ENCODE measurements at regions not wholly inside any gene's neighbourhood (a gene's known extent, or its start where the extent isn't known, plus 50 kb on each side); places are given as distances from the start of the nearest gene placed in this dataset.
A peak's percentile ranks its signal among the peaks of the same experiment; 100 is the strongest.

GRCh38 chr10:44008917-44009709 lies 360.4 kb upstream of the ZNF32 start:
- H3K27me3 ChIP-seq (ENCODE audit: control insufficient read depth in 2 of 2, insufficient read depth in 2 of 2, low read length in 2 of 2): no peaks in the 10 kb centered on the region
- H3K27ac ChIP-seq (ENCODE audit: low read depth in 1 of 2, low read length in 2 of 2): no peak overlapping the region
- H3K9ac ChIP-seq (ENCODE audit: insufficient read depth, low read length, poor library complexity, severe bottlenecking): no peak overlapping the region
- Mint-ChIP-seq H3K27ac (peak overlapping the region in 1 of 7 donors; percentile 24), H3K9me3 (peaks cover 0 to 2% (median 0%) of the 10 kb centered on the region in 7 donors), H3K27me3 (ENCODE audit: low read depth in 3 of 3) (peaks cover 0 to 8% (median 3%) of the 10 kb centered on the region in 3 donors), H3K4me3 (no peak overlapping the region), H3K4me1 (peaks cover 23% of the 10 kb centered on the region), H3K36me3 (no peaks in the 10 kb centered on the region)
- H3K9me3 ChIP-seq (replicated peaks in 1 of 2; ENCODE audit: control insufficient read depth in 1 of 2, insufficient read depth in 1 of 2, low read length in 2 of 2): no peaks in the 10 kb centered on the region
- no peaks in the 10 kb centered on the region for H4K20me1 ChIP-seq (ENCODE audit: insufficient read depth, low read length)
- no peak overlapping the region for H2AFZ ChIP-seq (ENCODE audit: insufficient read depth, low read depth, low read length, poor library complexity, severe bottlenecking)
- 89% methylated on average over 4 of the region's 11 CpGs for WGBS (ENCODE audit: insufficient coverage)
- no peak for TF ChIP-seq CTCF (IDR thresholded peaks at IDR 0.05)
- H3K4me2 ChIP-seq (replicated peaks; ENCODE audit: extremely low read depth, low read length, poor library complexity, severe bottlenecking): no peak overlapping the region
- no peak for DNase-seq
- intact Hi-C loops (cut with micrococcal nuclease): no loop called here
- H3K36me3 ChIP-seq (replicated peaks in 1 of 2; ENCODE audit: control insufficient read depth in 1 of 2, insufficient read depth in 2 of 2, low read length in 2 of 2): no peaks in the 10 kb centered on the region
- no peak overlapping the region for H3K4me3 ChIP-seq (replicated peaks in 1 of 3; ENCODE audit: low read depth in 2 of 3, low read length in 3 of 3)
- peaks cover 29 to 35% of the 10 kb centered on the region in 2 donors for H3K4me1 ChIP-seq (ENCODE audit: control insufficient read depth in 1 of 2, insufficient read depth in 2 of 2, low read length in 2 of 2)
- H3K79me2 ChIP-seq (ENCODE audit: insufficient read depth, low read length): no peaks in the 10 kb centered on the region

- Histone ChIP-seq H2AFZ (ENCODE audit: insufficient read depth, low read depth, low read length, poor library complexity, severe bottlenecking) (no peak overlapping the region), H4K20me1 (ENCODE audit: insufficient read depth, low read length) (no peaks in the 10 kb centered on the region), H3K9ac (ENCODE audit: insufficient read depth, low read length, poor library complexity, severe bottlenecking) (no peak overlapping the region), H3K36me3 (replicated peaks in 1 of 2; ENCODE audit: control insufficient read depth in 1 of 2, insufficient read depth in 2 of 2, low read length in 2 of 2) (no peaks in the 10 kb centered on the region), H3K79me2 (ENCODE audit: insufficient read depth, low read length) (no peaks in the 10 kb centered on the region), H3K4me2 (replicated peaks; ENCODE audit: extremely low read depth, low read length, poor library complexity, severe bottlenecking) (no peak overlapping the region), H3K27me3 (ENCODE audit: control insufficient read depth in 2 of 2, insufficient read depth in 2 of 2, low read length in 2 of 2) (no peaks in the 10 kb centered on the region), H3K27ac (ENCODE audit: low read depth in 1 of 2, low read length in 2 of 2) (no peak overlapping the region), H3K9me3 (replicated peaks in 1 of 2; ENCODE audit: control insufficient read depth in 1 of 2, insufficient read depth in 1 of 2, low read length in 2 of 2) (no peaks in the 10 kb centered on the region), H3K4me3 (replicated peaks in 1 of 3; ENCODE audit: low read depth in 2 of 3, low read length in 3 of 3) (no peak overlapping the region), H3K4me1 (ENCODE audit: control insufficient read depth in 1 of 2, insufficient read depth in 2 of 2, low read length in 2 of 2) (peaks cover 21 to 28% of the 10 kb centered on the region in 2 donors)
- intact Hi-C loops (cut with micrococcal nuclease): no loop called here
- H3K4me3 Mint-ChIP-seq: no peak overlapping the region
- no peaks in the 10 kb centered on the region for H3K36me3 Mint-ChIP-seq
- no peak for DNase-seq
- peaks cover 16% of the 10 kb centered on the region for H3K4me1 Mint-ChIP-seq
- no peak for TF ChIP-seq CTCF (IDR thresholded peaks at IDR 0.05)
- H3K27me3 Mint-ChIP-seq (ENCODE audit: low read depth in 3 of 3): peaks cover 2 to 8% (median 3%) of the 10 kb centered on the region in 3 donors
- H3K9me3 Mint-ChIP-seq: peaks cover 0 to 2% (median 0%) of the 10 kb centered on the region in 7 donors
- 80% methylated on average over 5 of the region's 10 CpGs for WGBS (ENCODE audit: insufficient coverage)
- no peak overlapping the region for H3K27ac Mint-ChIP-seq
Observed at GRCh38 chr10:44008270-44008916, 359.7 kb upstream of the ZNF32 start.
